Tibial artery (tissue), 4 donors: ENCODE measurements at regions not wholly inside any gene's neighbourhood (a gene's known extent, or its start where the extent isn't known, plus 50 kb on each side); places are given as distances from the start of the nearest gene placed in this dataset.

ENCODE experiments used
- DNase-seq, 2 donors: peaks; one replicate each; pipeline ENCODE4 v3.0.0-alpha.2; 2019
- H3K27ac ChIP-seq, 2 donors: fragments of 200-600 bp; sonication (generic) in 1 of 2; 1 replicate in 1 of 2; 2 replicates in 1 of 2; pipeline ENCODE4 v1.5.1; 2018 to 2019; ENCODE audit warnings: mild to moderate bottlenecking in 1 of 2
- H3K27me3 ChIP-seq, 2 donors: fragments of 200-600 bp; sonication (generic) in 1 of 2; one replicate each; pipeline versions ENCODE4 v1.5.1 to v1.6.0; 2016 to 2019
- H3K36me3 ChIP-seq, 3 donors: fragments of 200-600 bp; sonication (generic) in 2 of 3; one replicate each; pipeline ENCODE4 v1.5.1; 2016 to 2019; ENCODE audit warnings: mild to moderate bottlenecking in 2 of 3
- H3K4me1 ChIP-seq, 4 donors: fragments of 200-600 bp; sonication (generic) in 2 of 4; 1 replicate in 3 of 4; 2 replicates in 1 of 4; pipeline ENCODE4 v1.5.1; 2016 to 2019
- H3K4me3 ChIP-seq, 2 donors: fragments of 200-600 bp; sonication (generic) in 1 of 2; 1 replicate in 1 of 2; 2 replicates in 1 of 2; pipeline ENCODE4 v1.5.1; 2018 to 2019; ENCODE audit warnings: mild to moderate bottlenecking in 2 of 2
- H3K9me3 ChIP-seq, 3 donors: fragments of 200-600 bp; sonication (generic) in 1 of 3; one replicate each; pipeline ENCODE4 v1.5.1; 2016 to 2019
- CTCF ChIP-seq, 2 experiments: fragments of 200-600 bp in 1 of 2; fragments of 450-650 bp in 1 of 2; IDR thresholded peaks; one replicate each; pipeline ENCODE4 v1.5.1; 2017 to 2019; ENCODE audit warnings: antibody characterized with exemption in 2 of 2, mild to moderate bottlenecking in 1 of 2, moderate library complexity in 1 of 2
- intact Hi-C: fragments of 100-400 bp; cut with DNase I; formaldehyde crosslinking; loops from one replicate; pipeline ENCODE4 v1.15.0; 2023; ENCODE audit warnings: low total_unique reads

- DNase-seq: no peak
Observed at GRCh38 chr2:60234274-60234986, 319.0 kb downstream of the BCL11A start.

GRCh38 chr2:60230596-60230995 is 322.9 kb downstream of the BCL11A start:
- Histone ChIP-seq H3K27me3 (no peaks in the 10 kb centered on the region), H3K4me3 (no peak overlapping the region), H3K36me3 (no peaks in the 10 kb centered on the region), H3K27ac (no peak overlapping the region), H3K9me3 (peaks cover 0 to 9% (median 5%) of the 10 kb centered on the region in 3 donors), H3K4me1 (no peaks in the 10 kb centered on the region)
- intact Hi-C loops: no loop called here
- no peak for DNase-seq
- TF ChIP-seq CTCF (IDR thresholded peaks at IDR 0.05): no peak

More at GRCh38 chr2:60234274-60234986, 319.0 kb downstream of the BCL11A start:
- Histone ChIP-seq H3K27me3 (no peaks in the 10 kb centered on the region), H3K9me3 (peaks cover 0 to 9% (median 5%) of the 10 kb centered on the region in 3 donors), H3K27ac (no peak overlapping the region), H3K4me3 (no peak overlapping the region), H3K36me3 (no peaks in the 10 kb centered on the region), H3K4me1 (no peaks in the 10 kb centered on the region)
- no peak for TF ChIP-seq CTCF (IDR thresholded peaks at IDR 0.05)
- intact Hi-C loops: no loop called here

GRCh38 chr2:60230037-60230436 is 323.4 kb downstream of the BCL11A start:
- no peak overlapping the region for H3K27ac ChIP-seq
- no peak overlapping the region for H3K4me3 ChIP-seq
- no peaks in the 10 kb centered on the region for H3K36me3 ChIP-seq
- no peaks in the 10 kb centered on the region for H3K4me1 ChIP-seq
- intact Hi-C loops: no loop called here
- no peak for DNase-seq
- peaks cover 0 to 9% (median 5%) of the 10 kb centered on the region in 3 donors for H3K9me3 ChIP-seq
- H3K27me3 ChIP-seq: no peaks in the 10 kb centered on the region
- no peak for TF ChIP-seq CTCF (IDR thresholded peaks at IDR 0.05)

DNA sequence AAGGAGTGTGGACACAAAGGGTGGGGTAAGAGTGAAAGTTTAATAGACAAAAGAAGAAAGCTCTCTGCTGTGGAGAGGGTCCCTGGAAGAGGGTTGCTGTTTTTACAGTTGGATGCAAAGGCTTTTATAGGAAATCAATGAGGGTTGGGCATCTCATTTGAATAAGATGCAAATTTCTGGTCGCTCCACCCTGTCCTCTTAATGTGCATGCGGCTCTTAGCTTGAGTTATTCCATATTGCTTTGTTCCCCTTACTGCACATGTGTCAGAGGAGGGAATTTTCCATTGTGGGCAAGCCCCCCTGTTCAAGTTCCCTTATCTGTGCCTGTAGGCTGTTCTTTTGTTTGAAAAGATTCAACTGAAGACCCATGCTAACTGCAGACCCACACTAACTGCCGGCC is 326.5 kb downstream of the BCL11A start:
- no peak overlapping the region for H3K27ac ChIP-seq
- no peaks in the 10 kb centered on the region for H3K36me3 ChIP-seq
- no peaks in the 10 kb centered on the region for H3K4me1 ChIP-seq
- no peaks in the 10 kb centered on the region for H3K27me3 ChIP-seq
- H3K9me3 ChIP-seq: peaks cover 0 to 4% (median under 1%) of the 10 kb centered on the region in 3 donors
- no peak overlapping the region for H3K4me3 ChIP-seq
- TF ChIP-seq CTCF (IDR thresholded peaks at IDR 0.05): no peak
- intact Hi-C loops: no loop called here
- DNase-seq: no peak

DNA sequence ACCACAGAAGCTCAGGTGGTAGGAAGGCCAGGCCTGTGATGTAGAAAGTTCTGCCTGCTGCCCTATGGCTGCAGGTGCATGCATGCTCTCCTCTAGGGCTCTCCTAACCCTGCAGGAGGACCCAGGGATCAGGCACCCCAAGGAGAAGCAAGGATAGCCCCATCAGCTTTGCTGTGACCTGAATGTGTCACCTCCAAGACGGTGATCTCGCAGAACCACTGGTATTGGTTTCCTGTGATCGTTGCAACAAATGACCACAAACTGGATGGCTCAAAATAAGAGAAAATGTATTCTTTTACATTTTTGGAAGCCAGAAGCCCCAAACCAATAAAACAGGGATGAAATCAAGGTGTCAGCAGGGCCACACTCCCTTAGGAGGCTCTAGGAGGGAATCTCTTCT is 327.3 kb downstream of the BCL11A start:
- H3K4me3 ChIP-seq: no peak overlapping the region
- no peaks in the 10 kb centered on the region for H3K9me3 ChIP-seq
- H3K36me3 ChIP-seq: no peaks in the 10 kb centered on the region

More for the DNA sequence above, 327.3 kb downstream of the BCL11A start:
- Histone ChIP-seq H3K4me1 (no peaks in the 10 kb centered on the region), H3K27me3 (no peaks in the 10 kb centered on the region), H3K27ac (no peak overlapping the region)
- TF ChIP-seq CTCF (IDR thresholded peaks at IDR 0.05): no peak
- DNase-seq: no peak
- intact Hi-C loops: no loop called here
